CD4-positive, alpha-beta T cell (primary cell): ENCODE measurements at regions not wholly inside any gene's neighbourhood (a gene's known extent, or its start where the extent isn't known, plus 50 kb on each side); places are given as distances from the start of the nearest gene placed in this dataset.

Experiments
- ATAC-seq: fragments of 200-7000 bp; cut with Tn5 transposase; one replicate; pipeline ENCODE4 v1.10.0; 2022; ENCODE audit warnings: mild to moderate bottlenecking; ENCODE audit not compliant: poor library complexity
- CTCF ChIA-PET: fragments of 350-600 bp; sonication (Branson Sonifier 250); formaldehyde crosslinking; loops from one replicate; lab custom pipeline; 2021; ENCODE audit warnings: antibody characterized with exemption, inconsistent platforms; lab: Charles Lee
- POLR2A ChIA-PET: fragments of 350-600 bp; sonication (Branson Sonifier 250); formaldehyde crosslinking; loops from one replicate; lab custom pipeline; 2021; ENCODE audit warnings: antibody characterized with exemption, inconsistent platforms; lab: Charles Lee
- DNase-seq, 14 experiments: peaks; one replicate each; pipeline ENCODE4 v3.0.0-alpha.2; 2013 to 2020; ENCODE audit warnings: mixed read lengths in 2 of 14
- H3K27ac ChIP-seq, 2 donors: one replicate each; pipeline versions ENCODE4 v1.5.1 to v1.7.0; 2013; ENCODE audit warnings: low read length in 2 of 2, low read depth in 1 of 2, mild to moderate bottlenecking in 1 of 2
- H3K27me3 ChIP-seq, 2 experiments: 1 replicate in 1 of 2; 2 replicates in 1 of 2; pipeline versions ENCODE4 v1.6.1 to v1.7.0; 2013; ENCODE audit warnings: low read length in 2 of 2, control low read depth in 1 of 2, mild to moderate bottlenecking in 1 of 2, moderate library complexity in 1 of 2; ENCODE audit not compliant: insufficient read depth in 2 of 2, control insufficient read depth in 1 of 2
- H3K36me3 ChIP-seq: one replicate; pipeline ENCODE4 v1.6.1; 2013; ENCODE audit warnings: low read length, control low read depth; ENCODE audit not compliant: insufficient read depth
- H3K4me1 ChIP-seq: one replicate; pipeline ENCODE4 v1.6.1; 2013; ENCODE audit warnings: low read length, control low read depth; ENCODE audit not compliant: insufficient read depth
- H3K4me3 ChIP-seq: one replicate; pipeline ENCODE4 v1.5.1; 2013; ENCODE audit warnings: mild to moderate bottlenecking, low read length, moderate library complexity
- H3K9me3 ChIP-seq, 2 experiments: 1 replicate in 1 of 2; 2 replicates in 1 of 2; pipeline versions ENCODE4 v1.6.1 to v1.7.0; 2013; ENCODE audit warnings: low read length in 2 of 2, mild to moderate bottlenecking in 2 of 2, control low read depth in 1 of 2, moderate library complexity in 1 of 2; ENCODE audit not compliant: control insufficient read depth in 1 of 2, insufficient read depth in 1 of 2
- H3K27ac Mint-ChIP-seq: one replicate; pipeline ENCODE4 v1.8.0; 2020; ENCODE audit warnings: mixed read lengths
- H3K27me3 Mint-ChIP-seq: one replicate; pipeline ENCODE4 v1.8.0; 2021; ENCODE audit warnings: mixed read lengths
- H3K36me3 Mint-ChIP-seq: one replicate; pipeline ENCODE4 v1.8.0; 2021; ENCODE audit warnings: low read depth, mixed read lengths
- H3K4me1 Mint-ChIP-seq: one replicate; pipeline ENCODE4 v1.8.0; 2021; ENCODE audit warnings: low read depth, mixed read lengths
- H3K4me3 Mint-ChIP-seq: one replicate; pipeline ENCODE4 v1.8.0; 2020; ENCODE audit warnings: mild to moderate bottlenecking, mixed read lengths
- H3K9me3 Mint-ChIP-seq: one replicate; pipeline ENCODE4 v1.8.0; 2020; ENCODE audit warnings: mixed read lengths
- CTCF ChIP-seq: fragments of 200-600 bp; IDR thresholded peaks from one replicate; pipeline ENCODE4 v1.8.0; 2022; ENCODE audit warnings: antibody characterized with exemption, mild to moderate bottlenecking
- intact Hi-C, 2 experiments: fragments of 100-400 bp; cut with DNase I in 1 of 2; cut with micrococcal nuclease in 1 of 2; formaldehyde crosslinking; loops; one replicate each; pipeline versions ENCODE4 v1.15.1 to v1.9.0; 2023 to 2025; cut with DNase I, micrococcal nuclease

DNA sequence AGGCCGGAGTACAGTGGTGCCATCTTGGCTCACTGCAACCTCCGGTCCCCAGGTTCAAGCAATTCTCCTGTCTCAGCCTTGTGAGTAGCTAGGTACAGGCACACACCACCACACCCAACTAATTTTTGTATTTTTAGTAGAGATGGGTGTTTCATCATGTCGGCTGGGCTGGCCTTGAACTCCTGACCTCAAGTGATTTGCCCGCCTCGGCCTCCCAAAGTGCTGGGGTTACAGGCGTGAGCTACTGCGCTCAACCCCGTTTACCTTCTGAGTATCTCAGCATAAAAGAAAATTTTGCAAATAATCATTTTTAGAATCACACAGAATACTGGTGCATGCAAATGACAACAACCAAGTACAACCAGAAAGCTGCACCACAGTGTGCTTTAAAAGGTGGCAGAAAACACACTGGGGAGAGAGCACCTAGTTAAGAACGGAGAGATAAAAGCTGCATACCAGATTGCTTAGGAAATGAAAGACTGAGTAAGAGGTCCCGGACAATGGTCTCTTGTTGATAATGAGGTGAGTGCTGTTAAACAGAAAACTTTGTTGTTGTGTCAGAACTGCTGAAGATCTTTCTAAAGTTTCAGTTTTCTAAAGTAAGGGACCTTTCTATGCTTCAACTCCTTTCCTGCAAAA, 189.6 kb downstream of the ACTR3 start:
- POLR2A ChIA-PET: no interaction called here
- no peaks in the 10 kb centered on the region for H3K4me1 Mint-ChIP-seq

GRCh38 chr2:114082731-114083433, 193.0 kb downstream of the ACTR3 start:
- CTCF ChIA-PET: no interaction called here
- DNase-seq: no peak
- Histone ChIP-seq H3K4me3 (no peak overlapping the region), H3K36me3 (no peaks in the 10 kb centered on the region), H3K27ac (no peak overlapping the region), H3K9me3 (no peaks in the 10 kb centered on the region), H3K4me1 (no peaks in the 10 kb centered on the region), H3K27me3 (peaks cover 7 to 8% of the 10 kb centered on the region in 2 experiments)
- Mint-ChIP-seq H3K27ac (no peak overlapping the region), H3K4me3 (no peak overlapping the region), H3K27me3 (peaks cover 21% of the 10 kb centered on the region), H3K4me1 (no peaks in the 10 kb centered on the region), H3K9me3 (peaks cover 2% of the 10 kb centered on the region), H3K36me3 (no peaks in the 10 kb centered on the region)
- intact Hi-C loops: no loop called here
- no peak for TF ChIP-seq CTCF
- POLR2A ChIA-PET: no interaction called here
- no peak for ATAC-seq

More for the DNA sequence above, 189.6 kb downstream of the ACTR3 start:
- TF ChIP-seq CTCF: no peak
- Histone ChIP-seq H3K27ac (no peak overlapping the region), H3K4me3 (no peak overlapping the region), H3K9me3 (no peaks in the 10 kb centered on the region), H3K27me3 (peaks cover 8 to 16% of the 10 kb centered on the region in 2 experiments), H3K36me3 (no peaks in the 10 kb centered on the region), H3K4me1 (no peaks in the 10 kb centered on the region)
- ATAC-seq (no peak), DNase-seq (no peak)
- intact Hi-C loops: no loop called here
- no peak overlapping the region for H3K4me3 Mint-ChIP-seq
- H3K27ac Mint-ChIP-seq: no peak overlapping the region
- no peaks in the 10 kb centered on the region for H3K36me3 Mint-ChIP-seq
- peaks cover 30% of the 10 kb centered on the region for H3K27me3 Mint-ChIP-seq
- no peaks in the 10 kb centered on the region for H3K9me3 Mint-ChIP-seq
- CTCF ChIA-PET: no interaction called here

DNA sequence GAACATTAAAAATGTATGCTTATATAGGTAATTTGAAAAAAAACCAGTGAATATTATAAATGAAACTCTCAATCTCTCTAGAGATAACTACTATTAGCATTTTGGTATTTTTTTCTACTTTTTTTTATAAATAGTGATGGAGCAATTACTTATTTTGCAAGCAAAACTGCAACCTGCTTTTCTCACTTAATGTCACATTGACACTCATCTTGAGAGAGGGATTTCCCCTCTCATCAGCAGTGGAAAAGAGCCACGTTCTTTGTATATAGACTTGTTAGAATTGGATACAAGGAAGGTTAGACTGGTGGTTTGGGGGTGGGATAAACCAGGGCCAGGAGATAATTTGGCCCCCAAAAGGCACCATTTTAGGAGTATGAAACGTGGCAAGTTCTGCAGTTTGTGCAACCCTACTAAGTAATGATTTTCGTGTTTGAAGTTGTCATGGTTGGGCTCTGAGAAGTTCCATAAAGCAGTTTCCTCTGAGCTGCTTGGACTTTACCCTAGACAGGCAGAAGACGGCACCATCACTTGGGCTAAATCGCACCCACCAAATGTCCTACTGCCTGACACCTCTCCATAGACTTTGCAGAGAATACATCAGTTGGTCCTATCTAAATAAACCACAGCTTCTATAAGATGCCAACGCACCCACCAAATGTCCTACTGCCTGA, 194.0 kb downstream of the ACTR3 start:
- H3K4me3 Mint-ChIP-seq: no peak overlapping the region
- intact Hi-C loops: no loop called here
- no peak overlapping the region for H3K27ac Mint-ChIP-seq
- no peaks in the 10 kb centered on the region for H3K36me3 ChIP-seq
- no peaks in the 10 kb centered on the region for H3K9me3 ChIP-seq
- peaks cover 2% of the 10 kb centered on the region for H3K9me3 Mint-ChIP-seq
- H3K36me3 Mint-ChIP-seq: no peaks in the 10 kb centered on the region
- H3K27ac ChIP-seq: no peak overlapping the region
- TF ChIP-seq CTCF: no peak
- POLR2A ChIA-PET: no interaction called here
- ATAC-seq: no peak
- no peak overlapping the region for H3K4me3 ChIP-seq
- CTCF ChIA-PET: no interaction called here
- peaks cover 19% of the 10 kb centered on the region for H3K27me3 Mint-ChIP-seq
- no peaks in the 10 kb centered on the region for H3K4me1 ChIP-seq
- H3K4me1 Mint-ChIP-seq: no peaks in the 10 kb centered on the region
- peaks cover 7 to 8% of the 10 kb centered on the region in 2 experiments for H3K27me3 ChIP-seq
- no peak for DNase-seq
